22Rv1 (cell line): ENCODE measurements at regions not wholly inside any gene's neighbourhood (a gene's known extent, or its start where the extent isn't known, plus 50 kb on each side); places are given as distances from the start of the nearest gene placed in this dataset.

Experiments
- H3K27ac ChIP-seq: fragments of 450-650 bp; 2 replicates; pipeline ENCODE4 v1.5.1; 2017
- CTCF ChIP-seq: fragments of 450-650 bp; IDR thresholded peaks from 2 replicates; pipeline ENCODE4 v1.5.1; 2017; ENCODE audit warnings: mild to moderate bottlenecking
- ZFX ChIP-seq: fragments of 450-650 bp; IDR thresholded peaks from 2 replicates; pipeline ENCODE4 v1.6.1; 2017; ENCODE audit warnings: antibody characterized with exemption, borderline replicate concordance

GRCh38 chr4:178165251-178165950, 723.2 kb upstream of the AGA start:
- H3K27ac ChIP-seq = no peak overlapping the region
- no peak for TF ChIP-seq ZFX
- TF ChIP-seq CTCF = no peak

GRCh38 chr4:178165951-178166308, 723.7 kb upstream of the AGA start:
- TF ChIP-seq CTCF (no peak), ZFX (no peak)
- no peak overlapping the region for H3K27ac ChIP-seq

GRCh38 chr4:178173771-178174170, 731.5 kb upstream of the AGA start:
- TF ChIP-seq CTCF = no peak
- TF ChIP-seq ZFX = no peak
- H3K27ac ChIP-seq = no peak overlapping the region

DNA sequence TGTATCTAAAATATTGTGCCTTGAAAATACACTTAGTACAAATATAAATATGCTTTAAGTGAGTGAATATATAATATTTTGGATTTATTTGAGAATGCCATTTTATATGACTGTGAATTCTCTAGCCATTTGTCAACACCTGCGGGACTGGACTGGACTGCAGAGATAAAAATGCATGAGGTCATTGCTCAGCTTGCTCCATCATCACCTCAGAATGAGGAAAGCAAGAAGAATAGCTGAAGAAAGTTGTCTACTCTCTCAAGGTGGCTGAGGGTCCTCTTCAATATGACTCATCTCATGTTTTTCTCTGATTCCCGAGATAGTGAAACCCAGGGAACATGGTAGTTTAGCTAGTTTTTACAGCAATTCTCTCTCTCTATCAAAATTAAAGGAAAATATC, 732.5 kb upstream of the AGA start:
- no peak overlapping the region for H3K27ac ChIP-seq
- no peak for TF ChIP-seq ZFX
- TF ChIP-seq CTCF = no peak

- TF ChIP-seq CTCF = no peak
- no peak for TF ChIP-seq ZFX
- H3K27ac ChIP-seq = no peak overlapping the region
These were observed 743.3 kb upstream of the AGA start for GRCh38 chr4:178185517-178185916.

- no peak overlapping the region for H3K27ac ChIP-seq
- TF ChIP-seq ZFX = no peak
These were observed 750.4 kb upstream of the AGA start for GRCh38 chr4:178192611-178193010.

GRCh38 chr4:178196751-178197374, 754.6 kb upstream of the AGA start:
- TF ChIP-seq ZFX = no peak
- no peak for TF ChIP-seq CTCF
- H3K27ac ChIP-seq = no peak overlapping the region

DNA sequence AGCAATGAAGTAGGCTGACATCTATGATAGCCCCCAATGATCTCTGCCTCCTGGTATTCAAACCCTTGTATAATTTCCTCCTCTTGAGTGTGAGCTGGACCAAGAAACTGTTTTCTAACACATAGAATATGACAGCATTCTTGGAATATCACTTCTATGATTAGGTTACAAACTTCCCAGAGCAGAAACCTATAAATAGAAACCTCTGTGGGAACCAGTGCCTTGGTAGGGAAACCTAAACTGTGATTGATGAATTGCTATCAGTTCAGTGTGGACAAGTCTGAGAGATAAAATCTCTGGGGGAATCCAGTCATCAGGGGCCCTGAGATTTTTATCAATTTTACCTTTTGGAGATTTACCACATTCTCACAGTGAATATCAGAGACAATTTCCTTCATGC, 756.5 kb upstream of the AGA start:
- TF ChIP-seq ZFX (no peak), CTCF (no peak)
- H3K27ac ChIP-seq = no peak overlapping the region
